ENCODE measurements at regions not wholly inside any gene's neighbourhood (a gene's known extent, or its start where the extent isn't known, plus 50 kb on each side); places are given as distances from the start of the nearest gene placed in this dataset.

DNA sequence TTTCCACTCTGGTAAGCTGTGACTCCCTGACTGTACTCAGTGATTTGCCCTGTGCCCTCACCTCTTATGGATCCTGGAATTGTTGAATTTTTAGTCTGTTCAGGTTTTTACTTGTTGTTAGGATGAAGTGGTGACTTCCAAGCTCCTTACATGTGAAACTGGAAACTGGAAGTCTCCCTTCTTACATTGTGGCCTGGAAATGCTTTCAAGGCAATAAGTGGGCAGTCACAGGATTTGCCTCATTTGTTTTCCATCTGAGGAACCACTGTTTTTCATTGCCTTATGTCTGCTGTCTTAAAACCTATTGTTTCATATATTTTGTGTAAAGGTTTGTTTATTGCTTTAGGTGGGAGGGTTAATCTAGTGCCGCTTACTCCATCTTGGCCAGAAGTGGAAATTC is 155.8 kb downstream of the CYB561 start:
- TF ChIP-seq, protein P1, sequence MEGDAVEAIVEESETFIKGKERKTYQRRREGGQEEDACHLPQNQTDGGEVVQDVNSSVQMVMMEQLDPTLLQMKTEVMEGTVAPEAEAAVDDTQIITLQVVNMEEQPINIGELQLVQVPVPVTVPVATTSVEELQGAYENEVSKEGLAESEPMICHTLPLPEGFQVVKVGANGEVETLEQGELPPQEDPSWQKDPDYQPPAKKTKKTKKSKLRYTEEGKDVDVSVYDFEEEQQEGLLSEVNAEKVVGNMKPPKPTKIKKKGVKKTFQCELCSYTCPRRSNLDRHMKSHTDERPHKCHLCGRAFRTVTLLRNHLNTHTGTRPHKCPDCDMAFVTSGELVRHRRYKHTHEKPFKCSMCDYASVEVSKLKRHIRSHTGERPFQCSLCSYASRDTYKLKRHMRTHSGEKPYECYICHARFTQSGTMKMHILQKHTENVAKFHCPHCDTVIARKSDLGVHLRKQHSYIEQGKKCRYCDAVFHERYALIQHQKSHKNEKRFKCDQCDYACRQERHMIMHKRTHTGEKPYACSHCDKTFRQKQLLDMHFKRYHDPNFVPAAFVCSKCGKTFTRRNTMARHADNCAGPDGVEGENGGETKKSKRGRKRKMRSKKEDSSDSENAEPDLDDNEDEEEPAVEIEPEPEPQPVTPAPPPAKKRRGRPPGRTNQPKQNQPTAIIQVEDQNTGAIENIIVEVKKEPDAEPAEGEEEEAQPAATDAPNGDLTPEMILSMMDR (IDR thresholded peaks at IDR 0.05): no peak
- H3K27ac ChIP-seq: no peak overlapping the region
- ATAC-seq: no peak

DNA sequence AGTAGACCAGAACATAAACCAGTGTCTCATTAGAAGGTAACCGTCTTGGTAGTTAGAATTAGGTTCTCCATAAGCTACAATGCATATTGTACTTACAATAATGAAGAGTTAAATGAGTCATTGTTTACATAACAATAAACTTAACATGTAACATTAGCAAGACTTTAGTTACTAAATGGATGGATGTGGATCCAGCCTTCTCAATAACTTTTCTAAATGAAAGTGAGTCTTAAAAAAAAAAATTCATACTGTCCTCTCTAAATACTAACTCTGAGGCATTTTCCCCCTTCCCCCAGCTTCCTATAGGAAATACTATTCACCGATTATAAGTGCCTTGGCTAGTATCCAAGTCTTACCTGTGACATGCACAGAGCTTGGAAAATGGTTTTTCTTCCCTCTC is 155.3 kb downstream of the CYB561 start:
- Histone ChIP-seq H3K4me1 (peaks cover 8% of the 10 kb centered on the region), H3K27me3 (no peaks in the 10 kb centered on the region), H3K36me3 (no peaks in the 10 kb centered on the region), H3K4me3 (no peak overlapping the region), H3K27ac (no peak overlapping the region), H3K9me3 (peaks cover under 1% of the 10 kb centered on the region)
- DNase-seq: no peak
- no peak for ATAC-seq
- TF ChIP-seq, protein P1 (IDR thresholded peaks at IDR 0.05): no peak
- intact Hi-C loops (cut with DNase I): no loop called here

More for the DNA sequence above, 155.8 kb downstream of the CYB561 start:
- peaks cover 8% of the 10 kb centered on the region for H3K4me1 ChIP-seq
- DNase-seq: no peak
- no peak overlapping the region for H3K4me3 ChIP-seq
- intact Hi-C loops (cut with DNase I): no loop called here
- H3K27me3 ChIP-seq: no peaks in the 10 kb centered on the region
- H3K36me3 ChIP-seq: no peaks in the 10 kb centered on the region
- H3K9me3 ChIP-seq: peaks cover 4% of the 10 kb centered on the region

DNA sequence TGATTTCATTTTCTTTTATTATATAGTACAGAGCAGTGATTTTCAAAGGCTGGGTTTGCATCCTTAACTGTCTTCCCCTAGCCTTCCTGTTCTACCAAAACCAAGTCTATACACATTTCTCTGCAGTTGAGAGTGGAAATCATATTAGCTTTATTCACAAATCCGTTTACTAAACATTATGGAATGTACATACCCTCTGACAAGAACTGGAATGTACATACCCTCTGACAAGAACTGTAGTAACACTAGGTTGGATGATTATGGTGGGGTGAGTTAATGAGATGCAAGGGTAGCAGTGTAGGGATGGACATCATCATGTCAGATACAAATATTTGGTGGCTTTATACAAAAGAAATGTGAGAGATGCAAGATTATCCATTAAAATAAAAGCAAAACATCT is 154.8 kb downstream of the CYB561 start:
- ATAC-seq: no peak
- H3K4me3 ChIP-seq: no peak overlapping the region

DNA sequence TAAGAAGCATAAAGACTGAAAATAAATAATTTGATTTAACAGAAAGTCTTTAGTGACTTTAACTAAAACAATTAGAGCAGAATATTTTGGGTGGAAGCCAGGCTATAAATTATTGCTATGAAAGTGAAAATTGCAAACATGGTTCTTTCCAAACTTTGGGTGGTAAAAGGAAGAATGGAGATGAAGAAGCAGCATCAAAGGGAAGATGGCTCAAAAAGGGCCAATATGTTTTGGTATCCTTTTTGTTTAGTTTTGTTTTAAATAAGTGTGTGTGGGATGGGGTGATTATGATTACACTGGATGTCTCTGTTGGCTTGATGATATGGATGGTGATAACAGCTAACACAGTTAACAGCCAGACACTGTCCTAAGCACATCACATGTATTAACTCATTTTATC is 153.7 kb downstream of the CYB561 start:
- Histone ChIP-seq H3K4me1 (peaks cover 8% of the 10 kb centered on the region), H3K27me3 (no peaks in the 10 kb centered on the region), H3K4me3 (no peak overlapping the region), H3K36me3 (no peaks in the 10 kb centered on the region), H3K27ac (no peak overlapping the region), H3K9me3 (peaks cover 4% of the 10 kb centered on the region)
- DNase-seq: no peak
- intact Hi-C loops (cut with DNase I): no loop called here
- TF ChIP-seq, protein P1 (IDR thresholded peaks at IDR 0.05): no peak
- no peak for ATAC-seq

More for the DNA sequence above, 154.8 kb downstream of the CYB561 start:
- intact Hi-C loops (cut with DNase I): no loop called here
- Histone ChIP-seq H3K36me3 (no peaks in the 10 kb centered on the region), H3K27me3 (no peaks in the 10 kb centered on the region), H3K9me3 (peaks cover 2% of the 10 kb centered on the region), H3K27ac (no peak overlapping the region), H3K4me1 (peaks cover 8% of the 10 kb centered on the region)
- no peak for DNase-seq
- TF ChIP-seq, protein P1 (IDR thresholded peaks at IDR 0.05): no peak

DNA sequence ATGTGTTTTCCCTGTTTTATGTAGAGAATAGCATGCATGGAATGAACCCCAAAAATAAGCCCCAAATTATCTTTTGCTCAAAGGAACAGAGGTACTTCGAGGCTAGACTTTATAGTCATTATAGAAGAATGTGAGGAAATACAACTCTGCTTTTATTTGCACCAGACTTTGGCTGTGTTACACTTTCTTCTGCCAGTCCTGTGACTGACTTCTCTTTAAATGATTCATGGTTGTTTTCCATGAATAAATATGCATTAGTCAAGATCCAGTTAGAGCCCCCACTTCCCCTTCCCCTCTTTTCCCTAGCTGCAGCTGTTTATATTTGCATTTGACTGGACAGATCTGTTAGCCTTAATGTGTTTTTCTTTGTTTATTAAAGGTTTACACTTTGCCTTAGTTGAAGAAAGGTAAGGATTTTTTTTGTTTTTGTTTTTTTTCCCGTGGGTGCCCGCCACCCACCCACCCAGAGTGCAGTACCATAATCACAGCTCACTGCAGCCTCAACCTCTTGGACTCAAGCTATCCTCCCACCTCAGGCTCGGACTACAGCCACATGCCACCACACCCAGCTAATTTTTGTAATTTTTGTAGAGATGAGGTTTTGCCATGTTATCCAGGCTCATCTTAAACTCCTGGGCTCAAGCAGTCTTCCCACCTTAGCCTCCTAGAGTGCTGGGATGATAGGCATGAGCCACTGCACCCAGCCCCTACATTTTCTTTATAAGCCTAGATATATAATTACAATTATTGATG is 152.6 kb downstream of the CYB561 start:
- TF ChIP-seq, protein P1 (IDR thresholded peaks at IDR 0.05): no peak
- intact Hi-C loops (cut with DNase I): no loop called here
- Histone ChIP-seq H3K36me3 (no peaks in the 10 kb centered on the region), H3K9me3 (peaks cover 4% of the 10 kb centered on the region), H3K27me3 (no peaks in the 10 kb centered on the region), H3K4me1 (peaks cover 8% of the 10 kb centered on the region), H3K4me3 (no peak overlapping the region), H3K27ac (no peak overlapping the region)
- ATAC-seq (no peak), DNase-seq (no peak)

All from upper lobe of right lung (tissue), 1 donor.